ENCODE measurements at regions not wholly inside any gene's neighbourhood (a gene's known extent, or its start where the extent isn't known, plus 50 kb on each side); places are given as distances from the start of the nearest gene placed in this dataset.
A peak's percentile ranks its signal among the peaks of the same experiment; 100 is the strongest.

GRCh38 chr3:109532257-109533216, 195.2 kb upstream of the DPPA4 start:
- Mint-ChIP-seq H3K27me3 (no peaks in the 10 kb centered on the region), H3K27ac (no peak overlapping the region), H3K4me1 (no peaks in the 10 kb centered on the region), H3K9me3 (no peaks in the 10 kb centered on the region), H3K4me3 (no peak overlapping the region), H3K36me3 (ENCODE audit: low read depth) (no peaks in the 10 kb centered on the region)
- intact Hi-C loops (cut with micrococcal nuclease), result no loop called here
- DNase-seq, result peak; percentile 73

GRCh38 chr3:109545746-109546145, 208.4 kb upstream of the DPPA4 start:
- intact Hi-C loops (cut with micrococcal nuclease), result no loop called here
- Mint-ChIP-seq H3K27ac (no peak overlapping the region), H3K9me3 (peaks cover 3% of the 10 kb centered on the region), H3K36me3 (ENCODE audit: low read depth) (no peaks in the 10 kb centered on the region), H3K4me3 (no peak overlapping the region), H3K4me1 (no peaks in the 10 kb centered on the region), H3K27me3 (no peaks in the 10 kb centered on the region)
- peak; percentile 25 for DNase-seq

DNA sequence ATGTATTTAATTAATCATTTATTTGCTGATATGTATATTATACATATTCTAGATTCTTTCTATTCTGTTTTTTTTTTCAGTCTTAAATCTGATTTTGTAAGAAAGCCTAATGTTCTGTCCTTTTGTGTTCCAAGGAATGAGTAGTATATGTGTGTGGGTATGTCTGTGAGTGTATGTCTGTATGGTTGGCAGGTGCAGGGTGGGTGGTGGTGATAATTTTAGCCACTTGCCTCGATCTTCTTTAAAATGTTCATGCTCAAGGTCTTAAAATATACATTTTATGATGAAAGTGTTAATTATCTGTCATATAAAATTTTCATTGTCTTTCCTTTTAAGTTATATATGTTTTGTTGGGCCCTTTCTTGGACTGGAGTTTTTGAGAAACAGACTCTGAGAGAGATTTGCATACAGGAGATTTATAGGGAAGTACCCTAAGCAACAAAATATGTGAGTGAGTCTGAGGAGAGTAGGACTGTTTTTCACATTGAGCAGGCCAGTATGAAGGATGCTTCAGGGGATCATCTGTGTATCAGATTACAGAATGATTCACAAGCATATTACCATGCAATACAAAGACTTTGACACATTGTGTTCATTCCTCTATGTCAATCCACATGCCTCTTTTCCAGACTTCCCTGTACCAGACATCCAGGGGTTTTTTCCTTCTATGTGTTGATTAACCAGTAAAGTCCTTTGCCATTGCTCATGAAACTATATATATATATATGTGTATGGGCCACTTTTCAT, 211.0 kb upstream of the DPPA4 start:
- intact Hi-C loops (cut with micrococcal nuclease), result no loop called here
- H3K36me3 Mint-ChIP-seq (ENCODE audit: low read depth), result no peaks in the 10 kb centered on the region
- H3K9me3 Mint-ChIP-seq, result no peaks in the 10 kb centered on the region
- H3K27ac Mint-ChIP-seq, result no peak overlapping the region
- H3K4me1 Mint-ChIP-seq, result no peaks in the 10 kb centered on the region
- DNase-seq, result peak; percentile 9
- no peaks in the 10 kb centered on the region for H3K27me3 Mint-ChIP-seq
- H3K4me3 Mint-ChIP-seq, result no peak overlapping the region

GRCh38 chr3:109553591-109554371, 216.4 kb upstream of the DPPA4 start:
- Mint-ChIP-seq H3K9me3 (peaks cover 4% of the 10 kb centered on the region), H3K27ac (no peak overlapping the region), H3K27me3 (no peaks in the 10 kb centered on the region), H3K4me1 (no peaks in the 10 kb centered on the region), H3K4me3 (no peak overlapping the region), H3K36me3 (ENCODE audit: low read depth) (no peaks in the 10 kb centered on the region)
- no peak for DNase-seq
- intact Hi-C loops (cut with micrococcal nuclease), result no loop called here

DNA sequence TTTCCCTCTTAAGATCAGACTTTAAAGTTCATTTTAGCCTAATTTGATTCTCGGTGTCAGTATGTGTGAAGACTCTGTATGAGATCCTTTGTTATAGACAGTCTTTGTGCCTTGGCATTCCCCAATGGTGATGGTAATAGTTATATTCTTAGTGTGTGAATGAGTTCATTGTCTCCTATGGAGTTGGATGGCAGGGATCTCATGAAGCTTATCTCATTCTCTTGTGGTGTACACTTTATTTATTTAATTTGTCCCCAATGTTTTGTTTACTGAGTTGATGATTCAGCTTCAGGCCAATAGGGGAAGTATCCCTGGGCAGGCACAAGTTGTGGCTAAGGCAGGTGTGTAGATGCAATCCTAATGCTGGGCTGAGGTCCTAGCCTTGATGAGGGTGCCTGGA, 222.0 kb upstream of the DPPA4 start:
- intact Hi-C loops (cut with micrococcal nuclease), result no loop called here
- H3K36me3 Mint-ChIP-seq (ENCODE audit: low read depth), result no peaks in the 10 kb centered on the region
- no peak overlapping the region for H3K27ac Mint-ChIP-seq
- H3K4me1 Mint-ChIP-seq, result peaks cover 2% of the 10 kb centered on the region
- H3K9me3 Mint-ChIP-seq, result peaks cover 8% of the 10 kb centered on the region
- H3K27me3 Mint-ChIP-seq, result no peaks in the 10 kb centered on the region
- DNase-seq, result peak; percentile 10
- no peak overlapping the region for H3K4me3 Mint-ChIP-seq

GRCh38 chr3:109563149-109563548, 225.8 kb upstream of the DPPA4 start:
- Mint-ChIP-seq H3K4me1 (peaks cover 2% of the 10 kb centered on the region), H3K36me3 (ENCODE audit: low read depth) (no peaks in the 10 kb centered on the region), H3K27ac (no peak overlapping the region), H3K9me3 (peaks cover 4% of the 10 kb centered on the region), H3K4me3 (no peak overlapping the region), H3K27me3 (no peaks in the 10 kb centered on the region)
- peak; percentile 66 for DNase-seq
- intact Hi-C loops (cut with micrococcal nuclease), result no loop called here

DNA sequence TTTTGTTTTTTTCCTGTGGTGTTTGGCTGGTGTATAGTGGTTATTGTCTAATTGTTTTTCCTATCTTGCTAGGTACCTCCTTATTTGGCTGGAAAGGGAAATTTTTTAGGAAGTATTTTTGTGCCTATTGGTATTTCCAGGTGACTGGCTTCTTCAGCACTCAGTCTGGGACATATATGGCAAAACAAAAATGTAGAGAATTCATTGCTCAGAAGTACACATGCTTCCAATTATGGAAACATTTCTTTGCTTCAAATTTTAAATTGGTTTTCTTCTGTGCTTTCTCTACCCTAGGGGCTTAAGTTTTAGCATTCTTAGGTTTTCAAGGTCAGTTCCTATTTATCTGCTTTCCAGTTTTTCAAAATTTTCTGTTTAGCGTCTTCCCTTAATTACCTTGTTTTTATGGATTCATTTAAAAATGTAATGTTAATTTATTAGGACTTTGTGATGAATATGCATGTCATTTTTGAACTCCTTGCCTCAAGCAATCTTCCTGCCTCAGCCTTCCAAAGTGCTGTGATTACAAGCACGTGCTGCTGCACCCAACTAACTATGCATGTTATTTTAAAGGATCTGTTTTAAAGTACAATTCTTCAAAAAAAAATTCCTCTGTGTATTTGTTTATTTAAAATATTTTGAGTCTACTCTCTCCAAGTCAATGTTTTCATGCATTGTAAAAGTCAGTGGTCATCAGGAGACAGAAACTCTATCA, 231.9 kb upstream of the DPPA4 start:
- Mint-ChIP-seq H3K4me3 (no peak overlapping the region), H3K4me1 (no peaks in the 10 kb centered on the region), H3K9me3 (no peaks in the 10 kb centered on the region), H3K27me3 (no peaks in the 10 kb centered on the region), H3K27ac (no peak overlapping the region), H3K36me3 (ENCODE audit: low read depth) (no peaks in the 10 kb centered on the region)
- intact Hi-C loops (cut with micrococcal nuclease), result no loop called here
- no peak for DNase-seq

- Mint-ChIP-seq H3K4me1 (no peaks in the 10 kb centered on the region), H3K27ac (no peak overlapping the region), H3K9me3 (no peaks in the 10 kb centered on the region), H3K4me3 (no peak overlapping the region), H3K36me3 (ENCODE audit: low read depth) (no peaks in the 10 kb centered on the region), H3K27me3 (no peaks in the 10 kb centered on the region)
- intact Hi-C loops (cut with micrococcal nuclease), result no loop called here
- DNase-seq, result no peak
Measured at GRCh38 chr3:109570408-109570807, 233.1 kb upstream of the DPPA4 start.

DNA sequence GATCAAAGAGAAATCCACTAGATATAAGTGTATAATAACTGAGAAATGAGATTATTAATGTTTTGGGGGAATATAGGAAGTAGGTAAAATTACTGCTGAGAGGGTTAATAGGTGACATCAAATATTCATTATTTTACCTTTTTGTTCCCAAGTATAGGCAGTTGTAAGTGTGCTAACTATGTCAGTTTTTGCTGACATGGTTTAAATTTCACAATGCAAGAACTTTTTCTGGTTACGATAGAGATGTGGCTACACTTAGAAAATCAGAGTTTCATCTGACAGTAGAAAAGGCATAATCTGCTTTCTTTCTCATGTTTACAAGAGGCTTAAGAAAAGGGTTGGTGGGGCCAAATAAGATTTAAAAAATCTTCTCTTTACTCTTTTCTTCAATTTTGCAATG, 235.0 kb upstream of the DPPA4 start:
- Mint-ChIP-seq H3K27me3 (no peaks in the 10 kb centered on the region), H3K4me1 (no peaks in the 10 kb centered on the region), H3K27ac (no peak overlapping the region), H3K36me3 (ENCODE audit: low read depth) (no peaks in the 10 kb centered on the region), H3K4me3 (no peak overlapping the region), H3K9me3 (no peaks in the 10 kb centered on the region)
- DNase-seq, result no peak
- intact Hi-C loops (cut with micrococcal nuclease), result no loop called here

DNA sequence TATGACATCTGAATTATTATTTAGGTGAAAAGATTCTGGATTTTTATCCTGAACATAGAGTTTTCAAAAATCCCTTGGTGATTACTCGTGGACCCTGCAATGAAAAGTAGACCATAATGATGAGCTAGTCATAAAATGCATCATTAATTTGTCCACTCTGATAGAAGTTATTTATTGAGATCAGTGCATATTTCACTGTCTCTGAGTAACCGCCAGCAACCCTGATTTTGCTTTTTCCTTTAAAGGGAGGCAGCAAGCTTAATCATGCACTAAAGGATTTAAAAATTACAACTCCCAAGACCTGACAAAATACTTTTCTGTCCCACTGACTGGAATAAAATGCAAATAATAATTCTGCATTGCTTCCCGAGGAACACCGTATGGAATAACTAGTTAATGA, 259.6 kb upstream of the DPPA4 start:
- H3K4me3 Mint-ChIP-seq, result no peak overlapping the region
- intact Hi-C loops (cut with micrococcal nuclease), result no loop called here

GRCh38 chr3:109597444-109597843, 260.1 kb upstream of the DPPA4 start:
- intact Hi-C loops (cut with micrococcal nuclease), result no loop called here

More for the DNA sequence above, 259.6 kb upstream of the DPPA4 start:
- Mint-ChIP-seq H3K27ac (no peak overlapping the region), H3K36me3 (ENCODE audit: low read depth) (no peaks in the 10 kb centered on the region), H3K27me3 (no peaks in the 10 kb centered on the region), H3K9me3 (no peaks in the 10 kb centered on the region), H3K4me1 (no peaks in the 10 kb centered on the region)
- DNase-seq, result no peak

DNA sequence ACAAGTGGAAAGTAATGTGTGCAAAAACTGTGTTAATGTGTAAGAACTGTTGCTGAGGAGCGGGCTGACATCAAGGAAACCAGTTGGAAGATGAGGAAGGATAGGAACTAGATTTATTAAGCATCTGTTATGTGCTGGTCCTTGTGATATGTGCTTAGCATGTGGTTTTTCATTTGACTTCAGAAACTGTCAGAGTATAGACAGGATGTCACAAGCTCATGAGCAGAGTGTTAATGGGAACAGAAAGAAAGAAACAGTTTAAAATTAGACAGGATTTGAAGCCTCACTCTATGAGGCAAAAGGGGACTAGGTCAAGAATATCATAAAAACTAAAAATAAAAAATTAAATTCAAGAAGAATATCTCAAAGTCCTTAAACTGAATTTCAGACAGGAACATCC, 270.6 kb upstream of the DPPA4 start:
- H3K4me1 Mint-ChIP-seq, result no peaks in the 10 kb centered on the region
- H3K27me3 Mint-ChIP-seq, result no peaks in the 10 kb centered on the region
- DNase-seq, result no peak
- H3K4me3 Mint-ChIP-seq, result no peak overlapping the region
- intact Hi-C loops (cut with micrococcal nuclease), result no loop called here
- no peaks in the 10 kb centered on the region for H3K9me3 Mint-ChIP-seq
- H3K36me3 Mint-ChIP-seq (ENCODE audit: low read depth), result no peaks in the 10 kb centered on the region
- H3K27ac Mint-ChIP-seq, result no peak overlapping the region

More at GRCh38 chr3:109597444-109597843, 260.1 kb upstream of the DPPA4 start:
- Mint-ChIP-seq H3K4me1 (no peaks in the 10 kb centered on the region), H3K27me3 (no peaks in the 10 kb centered on the region), H3K4me3 (no peak overlapping the region), H3K9me3 (no peaks in the 10 kb centered on the region), H3K36me3 (ENCODE audit: low read depth) (no peaks in the 10 kb centered on the region), H3K27ac (no peak overlapping the region)
- no peak for DNase-seq

DNA sequence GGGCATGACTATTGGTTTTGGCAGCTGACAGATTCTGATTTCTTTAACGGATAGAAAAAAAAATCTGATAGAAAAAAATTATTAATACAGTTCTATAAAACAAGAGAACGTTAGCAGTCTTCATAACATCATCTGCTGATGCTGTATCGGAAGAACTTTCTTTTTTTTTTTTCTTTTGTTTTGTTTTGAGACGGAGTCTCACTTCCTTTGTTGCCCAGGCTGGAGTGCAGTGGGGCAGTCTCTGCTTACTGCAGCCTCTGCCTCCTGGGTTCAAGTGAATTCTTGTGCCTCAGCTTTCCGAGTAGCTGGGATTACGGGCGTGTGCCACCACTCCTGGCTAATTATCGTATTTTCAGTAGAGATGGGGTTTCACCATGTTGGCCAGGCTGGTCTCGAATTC, 271.2 kb upstream of the DPPA4 start:
- intact Hi-C loops (cut with micrococcal nuclease), result no loop called here
- no peaks in the 10 kb centered on the region for H3K4me1 Mint-ChIP-seq
- no peak overlapping the region for H3K27ac Mint-ChIP-seq
- no peak for DNase-seq
- H3K9me3 Mint-ChIP-seq, result no peaks in the 10 kb centered on the region
- no peak overlapping the region for H3K4me3 Mint-ChIP-seq
- no peaks in the 10 kb centered on the region for H3K27me3 Mint-ChIP-seq
- H3K36me3 Mint-ChIP-seq (ENCODE audit: low read depth), result no peaks in the 10 kb centered on the region
